HG02642 (cell line): ENCODE measurements at regions not wholly inside any gene's neighbourhood (a gene's known extent, or its start where the extent isn't known, plus 50 kb on each side); places are given as distances from the start of the nearest gene placed in this dataset.
"Not testable (repeated sequence)": the region's sequence is repeated elsewhere in the genome, so short reads cannot be mapped to it uniquely, and the experiment has no call there.

Source experiments
- ATAC-seq: cut with Tn5 transposase; IDR thresholded peaks from one replicate; pipeline ENCODE4 v1.9.1; 2021; ENCODE audit warnings: mild to moderate bottlenecking; ENCODE audit not compliant: unreplicated experiment, poor library complexity

DNA sequence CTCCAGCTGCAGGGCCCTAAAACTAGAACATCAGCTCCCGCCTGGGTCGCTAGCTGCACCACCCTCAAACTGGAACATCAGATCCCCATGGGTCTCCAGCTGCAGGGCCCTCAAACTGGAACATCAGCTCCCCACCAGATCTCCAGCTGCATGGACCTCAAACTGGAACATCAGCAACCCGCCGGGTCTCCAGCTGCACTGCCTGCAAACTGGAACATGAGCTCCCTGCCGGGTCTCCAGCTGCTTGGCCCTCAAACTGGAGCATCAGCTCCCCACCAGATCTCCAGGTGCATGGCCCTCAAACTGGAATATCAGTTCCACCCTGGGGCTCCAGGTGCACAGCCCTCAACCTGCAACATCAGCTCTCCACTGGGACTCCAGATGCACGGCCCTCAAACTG, 82.7 kb downstream of the TFRC start:
- ATAC-seq, result not testable (repeated sequence)

DNA sequence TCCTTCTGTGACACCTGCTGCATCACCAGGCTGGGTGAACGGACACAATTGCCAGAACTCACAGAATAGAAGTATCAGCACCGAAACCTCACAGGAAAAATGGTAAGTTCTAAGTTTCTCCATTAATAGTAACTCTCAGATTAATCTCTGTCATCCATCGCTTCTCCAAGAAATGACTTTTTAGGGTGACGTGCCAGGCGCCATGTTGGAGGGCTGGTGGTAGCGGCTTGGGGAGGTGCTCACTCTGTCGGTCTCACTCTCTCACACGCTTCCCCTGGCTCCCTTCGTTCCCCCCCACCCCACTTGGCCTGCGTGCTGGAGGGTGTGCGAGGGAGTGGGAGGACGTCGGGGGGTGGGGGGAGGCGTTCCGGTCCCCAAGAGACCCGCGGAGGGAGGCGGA, 85.6 kb downstream of the TFRC start:
- ATAC-seq, result not testable (repeated sequence)

DNA sequence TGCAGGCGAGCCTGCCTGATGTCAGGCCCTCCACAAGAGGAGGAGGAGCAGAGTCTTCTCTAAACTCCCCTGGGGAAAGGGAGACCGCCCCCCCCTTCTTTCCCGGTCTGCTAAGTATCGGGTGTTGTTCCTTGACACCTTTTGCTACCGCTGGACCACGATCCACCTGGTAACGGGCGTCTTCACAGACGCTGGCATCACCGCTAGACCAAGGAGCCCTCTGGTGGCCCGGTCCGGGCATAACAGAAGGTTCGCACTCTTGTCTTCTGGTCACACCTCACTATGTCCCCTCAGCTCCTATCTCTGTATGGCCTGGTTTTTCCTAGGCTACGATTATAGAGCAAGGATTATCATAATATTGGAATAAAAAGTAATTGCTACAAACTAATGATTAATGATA, 86.0 kb upstream of the TNK2 start:
- not testable (repeated sequence) for ATAC-seq

DNA sequence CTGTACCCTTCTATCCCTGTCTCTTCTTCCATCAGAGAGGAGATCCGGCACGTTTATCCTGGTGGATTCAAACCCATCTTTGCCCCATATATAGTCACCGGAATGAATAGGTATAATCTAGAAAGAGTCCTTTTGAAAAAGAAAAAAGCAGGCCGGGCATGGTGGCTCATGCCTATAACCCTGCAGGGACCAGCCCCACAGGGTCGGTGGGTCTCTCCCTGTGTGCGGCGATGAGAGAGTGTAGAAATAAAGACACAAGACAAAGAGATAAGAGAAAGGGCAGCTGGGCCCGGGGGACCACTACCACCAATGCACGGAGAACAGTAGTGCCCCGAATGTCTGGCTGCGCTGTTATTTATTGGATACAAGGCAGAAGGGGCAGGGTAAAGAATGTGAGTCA, 85.3 kb upstream of the TNK2 start:
- ATAC-seq, result not testable (repeated sequence)

DNA sequence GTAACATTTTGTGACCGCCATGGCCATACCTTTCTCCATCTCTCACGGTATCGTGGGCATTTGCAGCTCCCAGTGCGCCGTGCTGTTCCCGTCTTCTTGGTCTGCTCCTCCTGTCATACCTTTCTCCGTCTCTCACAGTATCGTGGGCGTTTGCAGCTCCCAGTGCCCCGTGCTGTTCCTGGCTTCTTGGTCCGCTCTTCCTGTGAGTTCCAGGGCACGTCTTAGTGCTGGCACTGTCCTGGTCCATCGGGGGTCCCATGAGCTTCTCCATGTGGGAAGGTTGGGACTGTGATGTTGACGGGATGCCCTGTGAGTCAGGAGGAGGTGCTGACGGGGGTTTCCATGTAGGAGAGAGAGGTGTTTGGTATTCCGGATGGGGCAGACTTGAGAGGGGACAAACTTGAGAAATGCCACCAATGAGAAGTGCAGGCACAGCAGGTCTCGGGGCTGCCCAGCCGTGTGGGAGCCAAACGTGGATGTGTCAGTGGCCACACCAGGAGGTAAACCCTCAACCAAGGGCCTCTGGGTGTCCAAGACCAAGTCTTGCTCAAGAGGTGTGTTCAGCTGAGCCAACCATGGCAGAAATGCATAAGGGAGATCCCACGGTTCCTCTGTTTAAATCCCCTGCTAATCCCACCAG, 84.7 kb upstream of the TNK2 start:
- not testable (repeated sequence) for ATAC-seq

DNA sequence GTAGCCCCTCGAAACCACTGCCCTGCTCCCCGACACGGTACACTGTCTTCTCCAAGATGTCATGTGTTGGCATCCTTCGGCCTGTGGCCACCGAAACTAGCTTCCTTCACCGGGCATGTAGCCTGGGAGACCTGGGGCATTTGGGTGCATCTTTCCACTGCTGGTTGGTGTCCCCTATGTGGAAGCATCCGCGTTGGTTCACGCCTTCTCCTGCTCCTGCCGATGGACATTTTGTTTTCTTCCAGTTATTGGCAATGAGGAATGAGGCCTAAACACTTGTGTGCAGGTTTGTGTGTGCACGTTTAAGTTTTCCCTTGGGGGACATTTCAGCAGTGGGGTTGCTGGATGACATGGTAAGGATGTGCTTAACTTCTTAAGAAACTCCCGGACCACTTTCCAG, 83.6 kb upstream of the TNK2 start:
- ATAC-seq, result not testable (repeated sequence)

DNA sequence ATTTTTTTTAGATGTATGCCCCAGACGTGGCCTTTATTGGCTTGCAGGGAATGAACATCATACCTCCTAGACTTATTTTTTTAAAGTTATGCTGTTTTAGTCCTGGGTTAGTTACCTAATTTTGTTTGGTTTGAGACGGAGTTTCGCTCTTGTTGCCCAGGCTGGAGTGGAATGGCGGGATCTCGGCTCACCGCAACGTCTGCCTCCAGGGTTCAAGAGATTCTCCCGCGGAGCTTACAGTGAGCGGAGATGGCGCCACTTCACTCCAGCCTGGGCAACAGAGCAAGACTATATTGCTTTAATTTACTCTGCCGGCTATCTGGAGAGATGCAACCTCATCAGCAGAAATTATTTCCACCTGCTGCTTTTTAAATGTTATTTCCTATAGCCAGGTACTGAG, 82.9 kb upstream of the TNK2 start:
- ATAC-seq, result not testable (repeated sequence)

DNA sequence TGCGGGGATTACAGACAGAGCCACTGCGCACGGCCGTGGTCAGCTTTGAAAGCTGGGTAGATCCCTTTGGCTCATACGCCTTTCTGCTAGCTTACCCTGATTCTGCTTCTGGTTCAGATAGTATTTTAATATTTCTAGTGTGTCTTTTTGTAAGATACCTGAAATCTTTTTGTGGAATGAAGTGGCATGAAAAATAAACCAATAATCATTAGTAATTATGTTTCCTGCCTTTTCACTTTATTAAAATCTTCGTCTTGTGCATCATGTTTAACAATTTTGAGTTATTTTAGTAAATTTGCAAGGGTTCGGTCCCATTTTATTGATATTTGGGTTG, 82.5 kb upstream of the TNK2 start:
- ATAC-seq, result not testable (repeated sequence)

DNA sequence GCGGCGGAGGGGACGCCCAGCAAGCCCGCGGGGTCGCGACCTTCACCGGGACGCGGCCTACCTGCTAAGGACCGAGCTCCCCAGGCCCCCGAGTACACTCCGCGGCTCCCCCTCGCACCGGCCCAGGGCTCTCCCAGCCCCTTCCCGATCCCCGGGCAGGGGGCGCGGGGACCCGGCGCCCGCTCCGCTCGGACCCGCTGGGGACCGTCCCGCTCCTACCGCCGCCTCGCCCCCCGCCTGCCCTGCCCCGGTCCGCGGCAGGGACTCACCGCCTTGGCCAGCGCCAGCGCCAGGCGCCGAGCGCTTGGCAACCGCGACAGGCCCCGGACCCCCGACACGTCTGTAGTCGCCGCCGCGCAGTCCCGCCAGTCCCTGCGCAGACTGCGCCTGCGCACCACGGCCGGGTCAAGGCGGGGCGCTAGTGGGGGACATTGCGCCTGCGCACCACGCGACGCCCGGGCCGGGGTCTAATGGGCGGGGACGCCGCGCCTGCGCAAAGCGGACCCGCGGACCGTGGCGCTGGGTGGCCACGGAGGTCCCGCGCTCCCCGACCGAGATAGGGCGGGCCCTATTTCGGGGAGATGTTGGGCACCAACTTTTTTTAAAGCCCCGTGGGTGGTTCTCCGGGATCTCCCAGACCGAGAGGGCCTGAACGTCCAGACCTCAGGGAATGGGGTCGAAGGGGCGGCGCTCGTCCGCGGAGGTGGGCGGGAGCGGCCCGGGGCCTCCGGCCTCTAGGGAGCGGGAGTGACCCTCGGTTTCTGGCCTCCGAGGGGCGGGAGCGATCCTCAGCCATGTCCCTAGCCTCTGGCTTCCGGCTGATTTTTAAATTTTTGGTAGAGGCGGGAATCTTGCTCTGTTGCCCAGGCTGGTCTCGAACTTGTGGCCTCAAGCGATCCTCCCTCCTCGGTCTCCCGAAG, 81.8 kb upstream of the TNK2 start:
- peak; percentile 93 for ATAC-seq

DNA sequence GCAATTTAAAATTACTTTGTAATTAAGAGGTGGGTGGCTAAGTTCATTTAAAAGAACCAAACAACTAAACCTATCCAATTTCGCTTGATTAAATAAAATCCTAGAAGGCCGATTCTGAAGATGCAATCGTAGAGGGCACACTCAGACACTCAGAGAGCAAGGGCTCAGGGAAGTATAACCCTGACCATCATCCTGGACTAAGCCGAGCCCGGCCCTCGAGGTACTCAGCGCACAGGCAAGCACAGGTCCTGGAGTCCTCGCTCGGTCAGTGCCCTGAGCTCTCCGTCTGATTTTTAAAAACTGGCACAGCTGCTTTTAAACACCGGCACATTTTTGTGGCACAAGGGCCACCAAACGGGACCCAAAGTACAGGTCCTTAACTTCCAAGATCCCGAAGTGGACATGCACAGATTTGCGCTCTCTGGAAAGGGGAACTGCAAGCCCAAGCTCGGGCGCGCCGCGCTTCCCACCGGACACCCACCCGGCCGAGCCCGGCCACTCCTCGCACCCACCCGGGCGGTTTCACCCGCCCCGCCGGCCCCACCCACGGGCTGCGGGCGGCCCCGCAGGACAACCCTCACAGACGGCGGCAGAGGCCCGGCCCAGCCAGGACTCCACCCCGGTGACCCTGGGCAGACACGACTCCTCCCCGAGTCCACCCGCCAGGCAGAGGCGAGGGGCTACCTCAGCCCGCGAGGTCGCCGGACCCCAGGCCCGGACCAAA, 81.0 kb upstream of the TNK2 start:
- ATAC-seq, result peak; percentile 54

DNA sequence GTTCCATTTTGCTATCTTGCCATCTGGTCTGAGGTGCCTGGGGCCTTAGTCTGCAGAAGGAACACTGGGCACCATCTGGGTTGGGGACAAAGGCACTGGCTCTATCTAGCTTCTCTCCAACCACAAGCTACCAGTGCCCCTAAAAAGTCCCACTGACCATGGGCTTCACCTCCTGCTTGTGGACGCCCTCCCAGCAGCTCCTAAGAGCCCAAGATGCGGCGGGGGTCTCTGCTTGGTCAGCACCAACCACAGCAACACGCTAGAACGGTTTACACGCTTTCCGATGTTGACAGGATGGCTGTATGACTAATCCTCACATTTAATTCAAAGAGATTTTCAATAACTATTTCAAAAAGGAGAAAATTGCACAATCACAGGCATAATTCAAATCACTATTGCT, 80.4 kb upstream of the TNK2 start:
- ATAC-seq, result not testable (repeated sequence)

DNA sequence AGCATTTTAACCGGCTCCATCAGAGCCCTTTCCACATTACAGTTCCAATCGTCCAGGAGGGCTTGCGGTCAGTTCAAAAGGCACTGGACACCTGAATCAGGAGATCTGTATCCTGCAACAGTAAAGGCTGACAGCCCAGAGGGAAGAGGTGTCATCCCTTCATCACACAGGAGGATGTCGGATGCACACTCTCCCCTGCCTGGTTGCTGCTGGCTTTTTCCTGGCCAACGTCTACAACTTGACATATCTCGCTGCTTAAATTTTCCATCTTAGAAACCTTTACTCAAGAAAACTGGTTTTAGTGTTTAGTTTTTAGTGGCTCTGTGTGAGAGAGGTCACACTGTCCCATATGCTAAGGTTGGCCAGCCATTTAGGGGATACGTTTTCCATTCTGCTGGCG, 78.7 kb upstream of the TNK2 start:
- not testable (repeated sequence) for ATAC-seq

DNA sequence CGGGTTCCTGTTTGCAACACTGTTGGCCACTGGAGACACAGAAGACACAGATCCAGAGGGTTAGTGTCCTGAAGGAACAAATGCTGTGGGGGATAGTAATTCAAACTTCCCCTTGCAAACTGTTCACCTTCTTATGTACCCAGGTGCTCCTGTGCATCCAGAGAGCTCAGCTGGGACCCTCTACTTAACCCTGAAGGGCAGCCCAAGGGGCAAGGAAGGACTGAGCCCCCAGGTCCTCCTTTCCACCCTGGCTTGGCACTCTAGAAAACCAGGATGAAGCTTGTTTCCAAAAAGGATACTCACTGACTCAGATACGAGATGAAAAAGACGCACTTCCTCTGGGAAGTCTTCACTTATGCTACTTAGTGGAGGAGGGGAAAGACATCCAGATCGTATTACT, 78.2 kb upstream of the TNK2 start:
- not testable (repeated sequence) for ATAC-seq

DNA sequence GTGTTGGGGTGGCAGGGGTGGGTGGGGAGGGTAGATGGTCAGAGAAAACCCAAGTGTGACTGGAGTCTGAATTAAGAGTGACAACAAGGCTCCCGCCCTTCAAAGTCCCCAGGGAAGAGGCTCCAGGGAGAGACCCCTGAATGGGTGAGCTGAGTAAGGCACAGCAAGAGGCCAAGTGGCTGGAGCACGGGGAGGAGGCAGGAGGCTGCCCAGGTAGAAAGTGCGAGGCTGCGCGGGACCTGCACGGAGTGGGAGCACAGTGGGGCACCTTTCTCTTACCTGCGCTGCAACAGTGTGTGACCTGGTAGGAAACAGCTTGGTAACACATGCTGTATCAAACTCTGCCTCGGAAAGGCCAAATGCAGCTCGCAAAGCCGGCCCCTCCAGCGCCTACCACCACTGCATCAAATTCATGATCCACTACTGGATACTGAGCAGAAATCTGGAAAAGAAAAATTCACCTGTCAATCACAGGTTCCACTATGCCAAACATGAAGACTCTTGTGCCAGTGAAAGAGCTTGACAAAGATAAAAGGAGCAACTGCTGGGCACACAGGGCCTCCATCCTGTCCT, 77.1 kb upstream of the TNK2 start:
- ATAC-seq, result not testable (repeated sequence)

DNA sequence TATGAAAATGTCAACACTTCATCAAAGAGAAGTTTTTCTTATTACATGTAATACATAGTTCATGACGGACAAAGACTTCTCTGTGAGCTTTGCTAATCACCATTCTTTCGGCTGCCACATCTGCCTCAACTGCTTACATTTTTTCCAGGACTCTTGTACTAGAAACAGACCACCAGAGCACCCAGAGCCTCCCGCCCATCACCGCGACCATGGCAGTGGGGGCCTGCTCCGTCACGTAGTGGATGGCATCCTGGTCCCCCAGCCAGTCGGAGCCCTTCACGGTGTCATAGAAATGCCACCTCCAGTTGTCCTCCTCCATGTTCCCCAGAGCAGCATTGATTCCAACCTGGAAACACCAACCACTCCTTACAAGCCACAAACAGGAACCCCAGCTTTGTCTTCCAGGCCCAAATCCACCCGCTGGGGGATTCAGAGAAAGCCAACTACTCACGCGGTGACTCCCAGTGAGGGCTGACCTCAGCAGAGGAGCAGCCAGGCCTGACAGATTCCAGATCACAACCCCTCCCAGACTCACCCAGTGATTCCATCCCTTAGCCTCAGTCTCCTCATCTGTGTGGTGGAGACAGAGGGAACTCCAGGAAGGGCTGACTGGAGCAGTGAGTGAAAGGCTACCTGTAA, 76.2 kb upstream of the TNK2 start:
- ATAC-seq, result not testable (repeated sequence)

DNA sequence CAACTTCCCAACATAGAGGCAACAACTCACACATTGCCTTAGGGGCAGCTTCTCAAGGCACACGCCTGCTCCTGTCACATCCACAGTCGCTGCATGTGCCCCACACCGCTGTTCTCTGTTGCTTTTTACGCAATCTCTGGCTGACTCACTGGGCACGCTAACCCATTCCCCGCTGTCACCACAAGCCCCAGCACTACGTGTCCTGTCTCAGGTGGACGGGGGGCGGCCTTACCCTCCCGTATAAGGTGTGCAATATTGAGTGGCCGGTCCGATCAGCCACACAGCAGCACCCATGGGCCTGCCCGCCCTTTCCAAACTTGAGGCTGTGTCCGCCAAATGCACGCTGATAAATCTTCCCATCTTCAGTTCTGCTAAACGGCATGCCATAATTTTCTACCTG, 75.5 kb upstream of the TNK2 start:
- ATAC-seq, result not testable (repeated sequence)

DNA sequence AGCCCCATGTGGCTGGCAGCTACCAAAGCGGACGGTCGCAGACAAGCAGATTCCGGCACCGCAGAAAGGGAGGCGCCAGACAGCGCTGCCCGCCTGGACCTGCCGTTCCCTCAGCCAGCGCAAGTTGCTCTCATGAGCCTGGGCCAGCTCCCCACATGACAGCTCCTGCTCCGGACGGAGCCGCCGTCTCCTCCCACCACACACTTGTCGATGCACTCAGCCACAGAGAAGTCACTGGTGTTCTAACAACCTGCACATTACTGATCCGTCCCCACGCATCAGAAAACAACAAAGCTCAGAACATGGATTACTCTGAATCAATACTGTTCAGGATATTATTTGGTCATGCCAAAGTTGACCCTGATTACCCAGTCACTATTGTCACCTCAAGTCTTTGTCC, 74.4 kb upstream of the TNK2 start:
- not testable (repeated sequence) for ATAC-seq

DNA sequence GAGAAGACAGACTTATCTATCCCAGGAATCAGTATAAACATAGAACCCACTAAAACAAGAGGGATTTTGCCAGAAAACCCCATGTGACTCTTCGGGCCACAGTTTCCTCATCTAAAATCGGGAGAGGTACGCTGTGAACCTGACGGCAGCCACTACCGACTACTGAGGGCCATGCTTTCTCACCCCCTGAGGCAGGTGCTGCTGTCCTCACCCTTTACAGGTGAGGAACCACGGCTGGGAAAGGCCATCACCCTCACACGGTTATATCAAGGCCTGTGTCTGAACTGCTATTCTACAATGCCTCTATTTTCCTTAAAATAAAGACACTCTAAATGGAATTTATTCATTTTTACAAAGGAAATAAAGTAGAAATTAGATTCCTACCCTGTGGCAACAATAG, 73.4 kb upstream of the TNK2 start:
- not testable (repeated sequence) for ATAC-seq

DNA sequence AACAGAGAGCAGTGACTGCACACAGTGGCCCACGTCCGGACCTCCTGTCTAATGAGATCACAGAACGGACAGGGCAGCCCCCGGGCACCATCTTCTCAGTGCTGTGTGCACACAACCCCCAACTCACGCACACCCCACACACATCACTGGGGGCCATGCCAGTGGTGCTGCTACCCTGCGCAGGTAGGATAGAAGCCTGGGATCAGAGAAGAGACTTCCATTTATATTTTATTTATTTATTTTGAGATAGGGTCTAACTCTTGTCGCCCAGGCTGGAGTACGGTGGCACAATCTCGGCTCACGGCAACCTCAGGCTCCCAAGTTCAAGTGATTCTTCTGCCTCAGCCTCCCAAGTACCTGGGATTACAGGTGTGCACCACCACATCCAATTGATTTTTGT, 71.5 kb upstream of the TNK2 start:
- not testable (repeated sequence) for ATAC-seq

DNA sequence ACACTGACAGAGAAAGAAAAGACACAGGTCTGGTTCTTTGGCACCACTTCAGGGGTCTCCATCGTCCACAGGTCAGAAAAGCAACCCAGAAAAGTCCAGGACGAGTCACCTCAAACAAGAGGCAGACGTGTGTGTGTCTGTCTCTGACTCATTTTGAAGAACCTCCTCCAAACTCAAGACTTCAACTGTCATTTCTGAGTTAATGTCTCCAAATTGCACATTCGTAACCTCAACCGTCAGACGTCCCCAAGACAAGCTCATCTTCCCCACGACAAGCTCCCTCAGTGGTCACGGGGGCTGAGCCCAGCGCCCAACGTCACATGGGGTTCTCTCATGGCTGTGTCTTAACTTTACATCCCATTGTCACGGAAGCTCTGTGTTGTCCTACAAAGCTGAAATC, 70.2 kb upstream of the TNK2 start:
- ATAC-seq, result not testable (repeated sequence)
